Kidney (tissue), 10 donors: ENCODE measurements at regions not wholly inside any gene's neighbourhood (a gene's known extent, or its start where the extent isn't known, plus 50 kb on each side); places are given as distances from the start of the nearest gene placed in this dataset.
"Not testable (repeated sequence)": the region's sequence is repeated elsewhere in the genome, so short reads cannot be mapped to it uniquely, and the experiment has no call there.

Experiments
- DNase-seq, 5 donors: peaks; one replicate each; pipeline ENCODE4 v3.0.0-alpha.2; 2013 to 2020
- FAIRE-seq: peaks from 2 replicates; lab custom pipeline; 2012; peaks lifted over from hg19 to GRCh38; lab: Jason Lieb, UNC
- H3K27ac ChIP-seq, 2 donors: one replicate each; pipeline ENCODE4 v1.7.0; 2013; ENCODE audit warnings: low read depth in 2 of 2, low read length in 2 of 2, inconsistent platforms in 1 of 2
- H3K27me3 ChIP-seq: one replicate; pipeline ENCODE4 v1.7.1; 2013; ENCODE audit warnings: low read length, inconsistent platforms; ENCODE audit not compliant: control insufficient read depth, insufficient read depth
- H3K36me3 ChIP-seq, 3 donors: one replicate each; pipeline versions ENCODE4 v1.7.0 to v1.7.1; 2013; ENCODE audit warnings: low read length in 3 of 3, control low read depth in 1 of 3, inconsistent platforms in 1 of 3; ENCODE audit not compliant: insufficient read depth in 3 of 3, control insufficient read depth in 2 of 3
- H3K4me1 ChIP-seq, 3 donors: one replicate each; pipeline versions ENCODE4 v1.7.0 to v1.7.1; 2013; ENCODE audit warnings: low read length in 3 of 3, inconsistent platforms in 1 of 3, low read depth in 1 of 3; ENCODE audit not compliant: control insufficient read depth in 2 of 3, insufficient read depth in 2 of 3
- H3K4me3 ChIP-seq, 3 donors: one replicate each; pipeline versions ENCODE4 v1.7.0 to v1.8.1; 2013; ENCODE audit warnings: low read length in 3 of 3, control low read depth in 1 of 3, inconsistent platforms in 1 of 3
- H3K9ac ChIP-seq, 3 donors: one replicate each; pipeline versions ENCODE4 v1.7.0 to v1.7.1; 2013; ENCODE audit warnings: low read length in 3 of 3, control low read depth in 1 of 3, inconsistent platforms in 1 of 3
- H3K9me3 ChIP-seq, 3 donors: one replicate each; pipeline versions ENCODE4 v1.7.0 to v1.7.1; 2013; ENCODE audit warnings: low read length in 3 of 3, control low read depth in 1 of 3, inconsistent platforms in 1 of 3; ENCODE audit not compliant: control insufficient read depth in 2 of 3, insufficient read depth in 1 of 3
- intact Hi-C: fragments of 100-400 bp; cut with DNase I; formaldehyde crosslinking; loops from one replicate; pipeline ENCODE4 v1.11.1; 2022
- donor health status: control.
- donor health status: control.
- donor health status: DM: yes; HTN: yes; CAD: no.
- donor health status: Normal renal cell carcinoma (clear cell type).

DNA sequence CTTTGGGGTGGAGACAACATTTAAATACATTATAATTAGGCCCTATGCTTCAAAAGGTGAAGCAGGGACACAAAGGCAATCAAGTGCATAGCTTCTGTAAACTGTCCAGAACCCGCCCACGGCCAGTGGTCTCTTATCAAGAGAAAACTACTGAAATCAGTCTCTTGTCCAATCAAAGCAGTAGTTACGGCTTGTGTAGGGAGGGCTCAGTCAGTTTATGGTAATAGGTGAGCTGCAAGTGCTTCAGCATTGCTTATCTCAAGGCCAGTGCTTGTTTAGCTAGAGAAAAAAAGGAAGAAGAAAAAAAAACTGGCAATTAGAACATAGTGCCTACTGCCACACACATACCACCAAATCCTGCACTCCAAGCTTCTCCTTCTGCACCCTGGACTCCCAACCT, 68.6 kb downstream of the FAM72D start:
- intact Hi-C loops, H3K4me1 ChIP-seq, H3K27me3 ChIP-seq, H3K9ac ChIP-seq, FAIRE-seq, H3K4me3 ChIP-seq, H3K9me3 ChIP-seq, DNase-seq, H3K27ac ChIP-seq, H3K36me3 ChIP-seq: not testable (repeated sequence)
